ENCODE measurements at regions not wholly inside any gene's neighbourhood (a gene's known extent, or its start where the extent isn't known, plus 50 kb on each side); places are given as distances from the start of the nearest gene placed in this dataset.

- no peak for DNase-seq
- in situ Hi-C loops (cut with MboI; ENCODE audit: low pct_ligation_motif_present in 1 of 4, low pct_unique_long_range_greater_than_20kb in 1 of 4, low sequenced_read_pairs in 3 of 4) (no loop called here), intact Hi-C loops (cut with DNase I; ENCODE audit: low total_unique reads) (no loop called here)
- no peaks in the 10 kb centered on the region for H3K27me3 ChIP-seq
- H3K4me3 ChIP-seq = no peak overlapping the region
- H3K27ac ChIP-seq = no peak overlapping the region
- H3K4me1 ChIP-seq = no peaks in the 10 kb centered on the region
- 58 to 70% methylated on average over 2 of the region's 2 CpGs for WGBS, 2 donors (ENCODE audit: low coverage in 1 of 2)
- TF ChIP-seq POLR2A (IDR thresholded peaks at IDR 0.05) = no peak
- no peak for TF ChIP-seq CTCF (IDR thresholded peaks at IDR 0.05)
- no peak for TF ChIP-seq EP300 (IDR thresholded peaks at IDR 0.05; ENCODE audit: low read depth)
- TF ChIP-seq POLR2AphosphoS5 (IDR thresholded peaks at IDR 0.05) = no peak
- no peaks in the 10 kb centered on the region for H3K9me3 ChIP-seq
- no peaks in the 10 kb centered on the region for H3K36me3 ChIP-seq
These were observed 238.5 kb downstream of the TBX18 start for GRCh38 chr6:84525907-84526306.

- TF ChIP-seq CTCF (IDR thresholded peaks at IDR 0.05) (no peak), POLR2AphosphoS5 (IDR thresholded peaks at IDR 0.05) (no peak), POLR2A (IDR thresholded peaks at IDR 0.05) (no peak), EP300 (IDR thresholded peaks at IDR 0.05; ENCODE audit: low read depth) (no peak)
- intact Hi-C loops (cut with DNase I; ENCODE audit: low total_unique reads) = no loop called here
- no peak for DNase-seq
- in situ Hi-C loops (cut with MboI; ENCODE audit: low pct_ligation_motif_present in 1 of 4, low pct_unique_long_range_greater_than_20kb in 1 of 4, low sequenced_read_pairs in 3 of 4) = no loop called here
- 50 to 57% methylated on average over 3 to 4 of the region's 4 CpGs for WGBS, 2 donors (ENCODE audit: low coverage in 1 of 2)
- Histone ChIP-seq H3K9me3 (no peaks in the 10 kb centered on the region), H3K36me3 (no peaks in the 10 kb centered on the region), H3K4me3 (no peak overlapping the region), H3K4me1 (no peaks in the 10 kb centered on the region), H3K27ac (no peak overlapping the region), H3K27me3 (no peaks in the 10 kb centered on the region)
These were observed 239.8 kb downstream of the TBX18 start for GRCh38 chr6:84524636-84525035.

GRCh38 chr6:84522135-84522549, 242.3 kb downstream of the TBX18 start:
- DNase-seq = no peak
- in situ Hi-C loops (cut with MboI; ENCODE audit: low pct_ligation_motif_present in 1 of 4, low pct_unique_long_range_greater_than_20kb in 1 of 4, low sequenced_read_pairs in 3 of 4) = no loop called here

GRCh38 chr6:84521511-84521910, 242.9 kb downstream of the TBX18 start:
- 13 to 26% methylated on average over 1 of the region's 1 CpG for WGBS, 2 donors (ENCODE audit: low coverage in 1 of 2)
- no peak overlapping the region for H3K27ac ChIP-seq
- intact Hi-C loops (cut with DNase I; ENCODE audit: low total_unique reads) = no loop called here
- H3K4me3 ChIP-seq = no peak overlapping the region
- no peak for TF ChIP-seq POLR2A (IDR thresholded peaks at IDR 0.05)
- no peak for TF ChIP-seq CTCF (IDR thresholded peaks at IDR 0.05)
- no peak for TF ChIP-seq POLR2AphosphoS5 (IDR thresholded peaks at IDR 0.05)
- no peaks in the 10 kb centered on the region for H3K9me3 ChIP-seq
- no peak for DNase-seq
- H3K4me1 ChIP-seq = no peaks in the 10 kb centered on the region
- H3K36me3 ChIP-seq = no peaks in the 10 kb centered on the region
- in situ Hi-C loops (cut with MboI; ENCODE audit: low pct_ligation_motif_present in 1 of 4, low pct_unique_long_range_greater_than_20kb in 1 of 4, low sequenced_read_pairs in 3 of 4) = no loop called here
- no peaks in the 10 kb centered on the region for H3K27me3 ChIP-seq

More at GRCh38 chr6:84522135-84522549, 242.3 kb downstream of the TBX18 start:
- TF ChIP-seq EP300 (IDR thresholded peaks at IDR 0.05; ENCODE audit: low read depth) (no peak), POLR2AphosphoS5 (IDR thresholded peaks at IDR 0.05) (no peak), POLR2A (IDR thresholded peaks at IDR 0.05) (no peak), CTCF (IDR thresholded peaks at IDR 0.05) (no peak)
- H3K4me1 ChIP-seq = no peaks in the 10 kb centered on the region
- intact Hi-C loops (cut with DNase I; ENCODE audit: low total_unique reads) = no loop called here
- no peaks in the 10 kb centered on the region for H3K27me3 ChIP-seq
- no peaks in the 10 kb centered on the region for H3K9me3 ChIP-seq
- no peaks in the 10 kb centered on the region for H3K36me3 ChIP-seq
- no peak overlapping the region for H3K4me3 ChIP-seq
- no peak overlapping the region for H3K27ac ChIP-seq
